Nephron (organoid): ENCODE measurements at regions not wholly inside any gene's neighbourhood (a gene's known extent, or its start where the extent isn't known, plus 50 kb on each side); places are given as distances from the start of the nearest gene placed in this dataset.

Experiments used
- H3K27ac Mint-ChIP-seq, 3 experiments: 2 replicates each; pipeline ENCODE4 v1.8.0; 2020; ENCODE audit warnings: mixed read lengths in 3 of 3, mild to moderate bottlenecking in 2 of 3, moderate library complexity in 1 of 3
- H3K27me3 Mint-ChIP-seq: 2 replicates; pipeline ENCODE4 v1.8.0; 2021; ENCODE audit warnings: low read depth, mild to moderate bottlenecking, moderate library complexity, mixed read lengths
- H3K36me3 Mint-ChIP-seq: 2 replicates; pipeline ENCODE4 v1.8.0; 2020; ENCODE audit warnings: low read depth, mixed read lengths
- H3K4me1 Mint-ChIP-seq: 2 replicates; pipeline ENCODE4 v1.8.0; 2020; ENCODE audit warnings: mixed read lengths
- H3K4me3 Mint-ChIP-seq, 3 experiments: 2 replicates each; pipeline ENCODE4 v1.8.0; 2020; ENCODE audit warnings: mild to moderate bottlenecking in 3 of 3, mixed read lengths in 3 of 3, moderate library complexity in 2 of 3
- H3K9me3 Mint-ChIP-seq: 2 replicates; pipeline ENCODE4 v1.8.0; 2020; ENCODE audit warnings: mixed read lengths
- CTCF ChIP-seq, 3 experiments: fragments of 200-600 bp; sonication (generic); IDR thresholded peaks; one replicate each; pipeline ENCODE4 v1.5.0; 2021; ENCODE audit warnings: antibody characterized with exemption in 3 of 3; ENCODE audit not compliant: unreplicated experiment in 3 of 3

GRCh38 chr5:41670854-41671479 is 160.6 kb upstream of the PLCXD3 start:
- H3K4me3 Mint-ChIP-seq, result no peak overlapping the region
- peaks cover 4% of the 10 kb centered on the region for H3K27me3 Mint-ChIP-seq
- H3K27ac Mint-ChIP-seq, result no peak overlapping the region
- no peak for TF ChIP-seq CTCF (IDR thresholded peaks at IDR 0.05; ENCODE audit: unreplicated experiment in 3 of 3)
- H3K36me3 Mint-ChIP-seq, result no peaks in the 10 kb centered on the region
- H3K9me3 Mint-ChIP-seq, result peaks cover 3% of the 10 kb centered on the region
- H3K4me1 Mint-ChIP-seq, result peaks cover 22% of the 10 kb centered on the region

- no peak for TF ChIP-seq CTCF (IDR thresholded peaks at IDR 0.05; ENCODE audit: unreplicated experiment in 3 of 3)
- H3K27me3 Mint-ChIP-seq, result peaks cover 4% of the 10 kb centered on the region
- H3K4me3 Mint-ChIP-seq, result no peak overlapping the region
- H3K9me3 Mint-ChIP-seq, result peaks cover 6% of the 10 kb centered on the region
- no peaks in the 10 kb centered on the region for H3K36me3 Mint-ChIP-seq
- no peak overlapping the region for H3K27ac Mint-ChIP-seq
- peaks cover 19% of the 10 kb centered on the region for H3K4me1 Mint-ChIP-seq
These were observed 159.8 kb upstream of the PLCXD3 start for GRCh38 chr5:41670216-41670615.

GRCh38 chr5:41661254-41661653 is 150.9 kb upstream of the PLCXD3 start:
- H3K27ac Mint-ChIP-seq, result no peak overlapping the region
- no peak for TF ChIP-seq CTCF (IDR thresholded peaks at IDR 0.05; ENCODE audit: unreplicated experiment in 3 of 3)
- no peak overlapping the region for H3K4me3 Mint-ChIP-seq
- peaks cover 10% of the 10 kb centered on the region for H3K9me3 Mint-ChIP-seq
- no peaks in the 10 kb centered on the region for H3K4me1 Mint-ChIP-seq
- no peaks in the 10 kb centered on the region for H3K36me3 Mint-ChIP-seq
- no peaks in the 10 kb centered on the region for H3K27me3 Mint-ChIP-seq

GRCh38 chr5:41656597-41656996 is 146.2 kb upstream of the PLCXD3 start:
- no peaks in the 10 kb centered on the region for H3K4me1 Mint-ChIP-seq
- TF ChIP-seq CTCF (IDR thresholded peaks at IDR 0.05; ENCODE audit: unreplicated experiment in 3 of 3), result no peak
- H3K27ac Mint-ChIP-seq, result no peak overlapping the region
- H3K9me3 Mint-ChIP-seq, result no peaks in the 10 kb centered on the region
- H3K36me3 Mint-ChIP-seq, result no peaks in the 10 kb centered on the region
- no peak overlapping the region for H3K4me3 Mint-ChIP-seq
- peaks cover 4% of the 10 kb centered on the region for H3K27me3 Mint-ChIP-seq

GRCh38 chr5:41650131-41650530 is 139.7 kb upstream of the PLCXD3 start:
- H3K36me3 Mint-ChIP-seq, result no peaks in the 10 kb centered on the region
- H3K4me3 Mint-ChIP-seq, result no peak overlapping the region
- H3K9me3 Mint-ChIP-seq, result no peaks in the 10 kb centered on the region
- H3K27ac Mint-ChIP-seq, result no peak overlapping the region
- no peak for TF ChIP-seq CTCF (IDR thresholded peaks at IDR 0.05; ENCODE audit: unreplicated experiment in 3 of 3)
- peaks cover 4% of the 10 kb centered on the region for H3K4me1 Mint-ChIP-seq
- H3K27me3 Mint-ChIP-seq, result peaks cover 4% of the 10 kb centered on the region

- Mint-ChIP-seq H3K36me3 (no peaks in the 10 kb centered on the region), H3K4me1 (peaks cover 4% of the 10 kb centered on the region)
These were observed 139.3 kb upstream of the PLCXD3 start for GRCh38 chr5:41649659-41650058.

More at GRCh38 chr5:41649659-41650058, 139.3 kb upstream of the PLCXD3 start:
- TF ChIP-seq CTCF (IDR thresholded peaks at IDR 0.05; ENCODE audit: unreplicated experiment in 3 of 3), result no peak
- no peak overlapping the region for H3K27ac Mint-ChIP-seq
- H3K4me3 Mint-ChIP-seq, result no peak overlapping the region
- peaks cover 4% of the 10 kb centered on the region for H3K27me3 Mint-ChIP-seq
- H3K9me3 Mint-ChIP-seq, result no peaks in the 10 kb centered on the region
